ENCODE measurements at regions not wholly inside any gene's neighbourhood (a gene's known extent, or its start where the extent isn't known, plus 50 kb on each side); places are given as distances from the start of the nearest gene placed in this dataset.
"Not testable (repeated sequence)": the region's sequence is repeated elsewhere in the genome, so short reads cannot be mapped to it uniquely, and the experiment has no call there.

GRCh38 chr19:21668072-21668773 lies 99.2 kb downstream of the ZNF100 start:
- CTCF ChIA-PET; H3K4me3 Mint-ChIP-seq (ENCODE audit: unreplicated experiment); intact Hi-C loops (cut with micrococcal nuclease); H3K9me3 Mint-ChIP-seq (ENCODE audit: unreplicated experiment); H3K27ac Mint-ChIP-seq (ENCODE audit: low read depth, unreplicated experiment); H3K36me3 Mint-ChIP-seq (ENCODE audit: insufficient read depth, unreplicated experiment); H3K27me3 Mint-ChIP-seq (ENCODE audit: insufficient read depth, unreplicated experiment); DNase-seq (ENCODE audit: unreplicated experiment); POLR2A ChIA-PET; BruUV-seq (replicated peaks); H3K4me1 Mint-ChIP-seq (ENCODE audit: insufficient read depth, unreplicated experiment): not testable (repeated sequence)

- Mint-ChIP-seq H3K27ac (ENCODE audit: low read depth, unreplicated experiment) (no peak overlapping the region), H3K9me3 (ENCODE audit: unreplicated experiment) (peaks cover 22% of the 10 kb centered on the region), H3K4me3 (ENCODE audit: unreplicated experiment) (no peak overlapping the region), H3K27me3 (ENCODE audit: insufficient read depth, unreplicated experiment) (no peaks in the 10 kb centered on the region), H3K36me3 (ENCODE audit: insufficient read depth, unreplicated experiment) (no peaks in the 10 kb centered on the region), H3K4me1 (ENCODE audit: insufficient read depth, unreplicated experiment) (no peaks in the 10 kb centered on the region)
- BruUV-seq (replicated peaks), result no TSS peak
- ChIA-PET POLR2A (no interaction called here), CTCF (no interaction called here)
- TF ChIP-seq CTCF (IDR thresholded peaks at IDR 0.05; ENCODE audit: unreplicated experiment), result no peak
- intact Hi-C loops (cut with micrococcal nuclease), result no loop called here
- DNase-seq (ENCODE audit: unreplicated experiment), result no peak
These were observed 111.7 kb downstream of the ZNF100 start for GRCh38 chr19:21655540-21656126.

GRCh38 chr19:21651478-21651877 lies 115.9 kb downstream of the ZNF100 start:
- peaks cover 37% of the 10 kb centered on the region for H3K9me3 Mint-ChIP-seq (ENCODE audit: unreplicated experiment)
- POLR2A ChIA-PET; H3K4me3 Mint-ChIP-seq (ENCODE audit: unreplicated experiment); CTCF ChIA-PET; BruUV-seq (replicated peaks); intact Hi-C loops (cut with micrococcal nuclease); H3K27ac Mint-ChIP-seq (ENCODE audit: low read depth, unreplicated experiment); DNase-seq (ENCODE audit: unreplicated experiment); H3K4me1 Mint-ChIP-seq (ENCODE audit: insufficient read depth, unreplicated experiment); H3K27me3 Mint-ChIP-seq (ENCODE audit: insufficient read depth, unreplicated experiment); H3K36me3 Mint-ChIP-seq (ENCODE audit: insufficient read depth, unreplicated experiment): not testable (repeated sequence)

- CTCF ChIA-PET, result no interaction called here
- Mint-ChIP-seq H3K27ac (ENCODE audit: low read depth, unreplicated experiment) (no peak overlapping the region), H3K4me3 (ENCODE audit: unreplicated experiment) (no peak overlapping the region), H3K4me1 (ENCODE audit: insufficient read depth, unreplicated experiment) (no peaks in the 10 kb centered on the region), H3K27me3 (ENCODE audit: insufficient read depth, unreplicated experiment) (no peaks in the 10 kb centered on the region), H3K36me3 (ENCODE audit: insufficient read depth, unreplicated experiment) (no peaks in the 10 kb centered on the region), H3K9me3 (ENCODE audit: unreplicated experiment) (peaks cover 8% of the 10 kb centered on the region)
- DNase-seq (ENCODE audit: unreplicated experiment), result no peak
- TF ChIP-seq CTCF (IDR thresholded peaks at IDR 0.05; ENCODE audit: unreplicated experiment), result no peak
- no TSS peak for BruUV-seq (replicated peaks)
- POLR2A ChIA-PET, result no interaction called here
- intact Hi-C loops (cut with micrococcal nuclease), result no loop called here
These were observed 128.6 kb downstream of the ZNF100 start for GRCh38 chr19:21638776-21639175.

- Mint-ChIP-seq H3K4me1 (ENCODE audit: insufficient read depth, unreplicated experiment) (no peaks in the 10 kb centered on the region), H3K27ac (ENCODE audit: low read depth, unreplicated experiment) (no peak overlapping the region), H3K9me3 (ENCODE audit: unreplicated experiment) (peaks cover 28% of the 10 kb centered on the region), H3K27me3 (ENCODE audit: insufficient read depth, unreplicated experiment) (no peaks in the 10 kb centered on the region), H3K36me3 (ENCODE audit: insufficient read depth, unreplicated experiment) (peaks cover 7% of the 10 kb centered on the region), H3K4me3 (ENCODE audit: unreplicated experiment) (no peak overlapping the region)
- ChIA-PET CTCF (no interaction called here), POLR2A (no interaction called here)
- BruUV-seq (replicated peaks), result no TSS peak
- no peak for DNase-seq (ENCODE audit: unreplicated experiment)
- no peak for TF ChIP-seq CTCF (IDR thresholded peaks at IDR 0.05; ENCODE audit: unreplicated experiment)
- intact Hi-C loops (cut with micrococcal nuclease), result no loop called here
These were observed 121.7 kb downstream of the ZNF429 start for GRCh38 chr19:21626924-21627697.

Data from MCF 10A (cell line).